ENCODE measurements at regions not wholly inside any gene's neighbourhood (a gene's known extent, or its start where the extent isn't known, plus 50 kb on each side); places are given as distances from the start of the nearest gene placed in this dataset.
"Not testable (repeated sequence)": the region's sequence is repeated elsewhere in the genome, so short reads cannot be mapped to it uniquely, and the experiment has no call there.

- no peaks in the 10 kb centered on the region for H3K27me3 ChIP-seq (ENCODE audit: control insufficient read depth, insufficient read depth, low read length)
- no peaks in the 10 kb centered on the region for H3K36me3 ChIP-seq (replicated peaks; ENCODE audit: control insufficient read depth, insufficient read depth, low read length)
- no peak overlapping the region for H3K4me3 ChIP-seq (ENCODE audit: insufficient read depth, low read depth, low read length)
- no peak for DNase-seq
Observed at GRCh38 chr12:46523863-46524770, 151.5 kb upstream of the SLC38A2 start.

- Histone ChIP-seq H3K36me3 (replicated peaks; ENCODE audit: control insufficient read depth, insufficient read depth, low read length) (no peaks in the 10 kb centered on the region), H3K4me3 (ENCODE audit: insufficient read depth, low read depth, low read length) (no peak overlapping the region), H3K27me3 (ENCODE audit: control insufficient read depth, insufficient read depth, low read length) (no peaks in the 10 kb centered on the region)
- no peak for DNase-seq
Observed at GRCh38 chr12:46523446-46523845, 150.9 kb upstream of the SLC38A2 start.

GRCh38 chr12:46522071-46522470, 149.5 kb upstream of the SLC38A2 start:
- no peaks in the 10 kb centered on the region for H3K27me3 ChIP-seq (ENCODE audit: control insufficient read depth, insufficient read depth, low read length)
- no peak overlapping the region for H3K4me3 ChIP-seq (ENCODE audit: insufficient read depth, low read depth, low read length)
- H3K36me3 ChIP-seq (replicated peaks; ENCODE audit: control insufficient read depth, insufficient read depth, low read length) = no peaks in the 10 kb centered on the region
- DNase-seq = no peak

- H3K36me3 ChIP-seq (replicated peaks; ENCODE audit: control insufficient read depth, insufficient read depth, low read length) = no peaks in the 10 kb centered on the region
- no peak overlapping the region for H3K4me3 ChIP-seq (ENCODE audit: insufficient read depth, low read depth, low read length)
- H3K27me3 ChIP-seq (ENCODE audit: control insufficient read depth, insufficient read depth, low read length) = no peaks in the 10 kb centered on the region
- no peak for DNase-seq
Observed at GRCh38 chr12:46521145-46521544, 148.6 kb upstream of the SLC38A2 start.

GRCh38 chr12:46519407-46519806, 146.8 kb upstream of the SLC38A2 start:
- no peak overlapping the region for H3K4me3 ChIP-seq (ENCODE audit: insufficient read depth, low read depth, low read length)

GRCh38 chr12:46518729-46519128, 146.2 kb upstream of the SLC38A2 start:
- no peak overlapping the region for H3K4me3 ChIP-seq (ENCODE audit: insufficient read depth, low read depth, low read length)
- no peaks in the 10 kb centered on the region for H3K36me3 ChIP-seq (replicated peaks; ENCODE audit: control insufficient read depth, insufficient read depth, low read length)
- no peaks in the 10 kb centered on the region for H3K27me3 ChIP-seq (ENCODE audit: control insufficient read depth, insufficient read depth, low read length)
- DNase-seq = no peak

More at GRCh38 chr12:46519407-46519806, 146.8 kb upstream of the SLC38A2 start:
- Histone ChIP-seq H3K36me3 (replicated peaks; ENCODE audit: control insufficient read depth, insufficient read depth, low read length) (no peaks in the 10 kb centered on the region), H3K27me3 (ENCODE audit: control insufficient read depth, insufficient read depth, low read length) (no peaks in the 10 kb centered on the region)
- no peak for DNase-seq

GRCh38 chr12:46518169-46518568, 145.6 kb upstream of the SLC38A2 start:
- no peak for DNase-seq
- H3K4me3 ChIP-seq (ENCODE audit: insufficient read depth, low read depth, low read length) = no peak overlapping the region
- H3K36me3 ChIP-seq (replicated peaks; ENCODE audit: control insufficient read depth, insufficient read depth, low read length) = no peaks in the 10 kb centered on the region
- no peaks in the 10 kb centered on the region for H3K27me3 ChIP-seq (ENCODE audit: control insufficient read depth, insufficient read depth, low read length)

GRCh38 chr12:46517579-46517962, 145.0 kb upstream of the SLC38A2 start:
- H3K27me3 ChIP-seq (ENCODE audit: control insufficient read depth, insufficient read depth, low read length) = no peaks in the 10 kb centered on the region
- H3K4me3 ChIP-seq (ENCODE audit: insufficient read depth, low read depth, low read length) = no peak overlapping the region
- H3K36me3 ChIP-seq (replicated peaks; ENCODE audit: control insufficient read depth, insufficient read depth, low read length) = no peaks in the 10 kb centered on the region
- no peak for DNase-seq

GRCh38 chr12:46516933-46517578, 144.5 kb upstream of the SLC38A2 start:
- Histone ChIP-seq H3K36me3 (replicated peaks; ENCODE audit: control insufficient read depth, insufficient read depth, low read length) (no peaks in the 10 kb centered on the region), H3K27me3 (ENCODE audit: control insufficient read depth, insufficient read depth, low read length) (no peaks in the 10 kb centered on the region), H3K4me3 (ENCODE audit: insufficient read depth, low read depth, low read length) (no peak overlapping the region)
- no peak for DNase-seq

GRCh38 chr12:46516238-46516932, 143.8 kb upstream of the SLC38A2 start:
- Histone ChIP-seq H3K27me3 (ENCODE audit: control insufficient read depth, insufficient read depth, low read length) (no peaks in the 10 kb centered on the region), H3K36me3 (replicated peaks; ENCODE audit: control insufficient read depth, insufficient read depth, low read length) (no peaks in the 10 kb centered on the region), H3K4me3 (ENCODE audit: insufficient read depth, low read depth, low read length) (no peak overlapping the region)
- DNase-seq = no peak

GRCh38 chr12:46515829-46516228, 143.3 kb upstream of the SLC38A2 start:
- Histone ChIP-seq H3K4me3 (ENCODE audit: insufficient read depth, low read depth, low read length) (no peak overlapping the region), H3K36me3 (replicated peaks; ENCODE audit: control insufficient read depth, insufficient read depth, low read length) (no peaks in the 10 kb centered on the region), H3K27me3 (ENCODE audit: control insufficient read depth, insufficient read depth, low read length) (no peaks in the 10 kb centered on the region)
- no peak for DNase-seq

GRCh38 chr12:46514886-46515285, 142.3 kb upstream of the SLC38A2 start:
- no peaks in the 10 kb centered on the region for H3K36me3 ChIP-seq (replicated peaks; ENCODE audit: control insufficient read depth, insufficient read depth, low read length)
- no peak overlapping the region for H3K4me3 ChIP-seq (ENCODE audit: insufficient read depth, low read depth, low read length)
- no peak for DNase-seq
- H3K27me3 ChIP-seq (ENCODE audit: control insufficient read depth, insufficient read depth, low read length) = no peaks in the 10 kb centered on the region

GRCh38 chr12:46510257-46510656, 137.7 kb upstream of the SLC38A2 start:
- not testable (repeated sequence) for H3K4me3 ChIP-seq (ENCODE audit: insufficient read depth, low read depth, low read length); H3K36me3 ChIP-seq (replicated peaks; ENCODE audit: control insufficient read depth, insufficient read depth, low read length); H3K27me3 ChIP-seq (ENCODE audit: control insufficient read depth, insufficient read depth, low read length); DNase-seq

- no peaks in the 10 kb centered on the region for H3K27me3 ChIP-seq (ENCODE audit: control insufficient read depth, insufficient read depth, low read length)
- H3K36me3 ChIP-seq (replicated peaks; ENCODE audit: control insufficient read depth, insufficient read depth, low read length) = no peaks in the 10 kb centered on the region
- no peak overlapping the region for H3K4me3 ChIP-seq (ENCODE audit: insufficient read depth, low read depth, low read length)
- DNase-seq = no peak
Observed at GRCh38 chr12:46509135-46509534, 136.6 kb upstream of the SLC38A2 start.

GRCh38 chr12:46508651-46509050, 136.1 kb upstream of the SLC38A2 start:
- no peak overlapping the region for H3K4me3 ChIP-seq (ENCODE audit: insufficient read depth, low read depth, low read length)
- no peaks in the 10 kb centered on the region for H3K27me3 ChIP-seq (ENCODE audit: control insufficient read depth, insufficient read depth, low read length)
- DNase-seq = no peak
- H3K36me3 ChIP-seq (replicated peaks; ENCODE audit: control insufficient read depth, insufficient read depth, low read length) = no peaks in the 10 kb centered on the region

Data from H7 (cell line).